ENCODE measurements at regions not wholly inside any gene's neighbourhood (a gene's known extent, or its start where the extent isn't known, plus 50 kb on each side); places are given as distances from the start of the nearest gene placed in this dataset.

DNA sequence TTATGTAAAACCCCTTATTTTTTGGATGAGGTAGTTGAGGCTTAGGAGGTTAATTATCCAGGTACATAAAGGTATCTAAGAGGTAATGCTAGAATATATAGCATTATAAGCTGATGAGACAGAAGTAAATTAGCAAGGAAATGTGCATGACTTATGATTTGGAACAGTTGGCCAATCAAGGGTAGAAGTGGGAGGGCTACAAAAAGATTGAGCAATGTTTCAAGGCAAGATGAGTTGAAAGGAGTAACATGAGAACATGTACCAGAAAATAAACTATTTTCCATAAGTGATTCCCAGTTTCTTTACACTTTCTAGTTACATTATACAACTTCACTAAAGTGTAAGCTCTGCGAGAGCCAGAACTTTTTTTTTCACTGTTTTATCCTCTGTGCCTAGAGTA lies 290.9 kb downstream of the LRIG3 start:
- no peak for TF ChIP-seq EZH2 (IDR thresholded peaks at IDR 0.05; ENCODE audit: borderline replicate concordance, low read length)
- TF ChIP-seq, protein P1, sequence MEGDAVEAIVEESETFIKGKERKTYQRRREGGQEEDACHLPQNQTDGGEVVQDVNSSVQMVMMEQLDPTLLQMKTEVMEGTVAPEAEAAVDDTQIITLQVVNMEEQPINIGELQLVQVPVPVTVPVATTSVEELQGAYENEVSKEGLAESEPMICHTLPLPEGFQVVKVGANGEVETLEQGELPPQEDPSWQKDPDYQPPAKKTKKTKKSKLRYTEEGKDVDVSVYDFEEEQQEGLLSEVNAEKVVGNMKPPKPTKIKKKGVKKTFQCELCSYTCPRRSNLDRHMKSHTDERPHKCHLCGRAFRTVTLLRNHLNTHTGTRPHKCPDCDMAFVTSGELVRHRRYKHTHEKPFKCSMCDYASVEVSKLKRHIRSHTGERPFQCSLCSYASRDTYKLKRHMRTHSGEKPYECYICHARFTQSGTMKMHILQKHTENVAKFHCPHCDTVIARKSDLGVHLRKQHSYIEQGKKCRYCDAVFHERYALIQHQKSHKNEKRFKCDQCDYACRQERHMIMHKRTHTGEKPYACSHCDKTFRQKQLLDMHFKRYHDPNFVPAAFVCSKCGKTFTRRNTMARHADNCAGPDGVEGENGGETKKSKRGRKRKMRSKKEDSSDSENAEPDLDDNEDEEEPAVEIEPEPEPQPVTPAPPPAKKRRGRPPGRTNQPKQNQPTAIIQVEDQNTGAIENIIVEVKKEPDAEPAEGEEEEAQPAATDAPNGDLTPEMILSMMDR (conservative IDR thresholded peaks at IDR 0.05 in 1 of 2, IDR thresholded peaks at IDR 0.05 in 1 of 2; ENCODE audit: extremely low read depth in 1 of 2, insufficient read depth in 1 of 2, low read depth in 1 of 2, low read length in 2 of 2): no peak

Measured in mammary epithelial cell (primary cell).